ENCODE measurements at regions not wholly inside any gene's neighbourhood (a gene's known extent, or its start where the extent isn't known, plus 50 kb on each side); places are given as distances from the start of the nearest gene placed in this dataset.

DNA sequence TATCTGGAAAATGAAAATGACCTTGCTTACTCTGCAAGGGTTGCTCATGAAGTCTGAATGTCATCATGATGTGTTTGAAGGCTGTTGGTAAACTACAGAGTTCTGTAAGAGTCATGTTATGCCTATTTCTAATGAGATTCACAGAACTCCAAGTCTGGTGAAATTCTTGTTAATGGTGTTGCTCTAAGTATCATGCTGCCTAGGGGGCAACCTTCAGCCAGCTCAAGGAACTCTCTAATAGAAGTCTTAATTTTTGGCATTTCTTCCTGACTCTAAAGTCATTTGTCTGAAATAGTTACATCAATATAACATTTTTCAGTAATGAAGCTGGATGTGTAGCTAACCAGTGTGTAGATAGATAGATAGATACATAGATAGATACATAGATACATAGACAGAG is 302.8 kb downstream of the FAT3 start:
- Histone ChIP-seq H3K4me3 (ENCODE audit: low read length) (no peak overlapping the region), H4K20me1 (ENCODE audit: low read length) (no peaks in the 10 kb centered on the region), H3K9me3 (ENCODE audit: low read length) (no peaks in the 10 kb centered on the region), H3K79me2 (ENCODE audit: low read length) (no peaks in the 10 kb centered on the region), H3K9ac (ENCODE audit: low read length) (no peak overlapping the region), H2AFZ (ENCODE audit: low read length) (no peak overlapping the region), H3K4me1 (ENCODE audit: insufficient read depth, low read length) (no peaks in the 10 kb centered on the region), H3K27me3 (ENCODE audit: low read length) (no peaks in the 10 kb centered on the region), H3K9me2 (replicated peaks; ENCODE audit: low read length) (no peaks in the 10 kb centered on the region), H3K27ac (ENCODE audit: low read length) (no peak overlapping the region), H3K4me2 (ENCODE audit: low read length) (no peak overlapping the region), H3F3A (ENCODE audit: low read length, unreplicated experiment) (no peaks in the 10 kb centered on the region), H3K36me3 (ENCODE audit: low read depth, low read length) (no peaks in the 10 kb centered on the region)
- no peak for DNase-seq
- ChIA-PET CTCF (no interaction called here), POLR2A (ENCODE audit: unreplicated experiment) (no interaction called here)
- TF ChIP-seq EZH2 (IDR thresholded peaks at IDR 0.05; ENCODE audit: low read length, unreplicated experiment) (no peak), EZH2phosphoT487 (IDR thresholded peaks at IDR 0.05; ENCODE audit: borderline replicate concordance, low read length) (no peak)
- TF ChIP-seq, protein P1, sequence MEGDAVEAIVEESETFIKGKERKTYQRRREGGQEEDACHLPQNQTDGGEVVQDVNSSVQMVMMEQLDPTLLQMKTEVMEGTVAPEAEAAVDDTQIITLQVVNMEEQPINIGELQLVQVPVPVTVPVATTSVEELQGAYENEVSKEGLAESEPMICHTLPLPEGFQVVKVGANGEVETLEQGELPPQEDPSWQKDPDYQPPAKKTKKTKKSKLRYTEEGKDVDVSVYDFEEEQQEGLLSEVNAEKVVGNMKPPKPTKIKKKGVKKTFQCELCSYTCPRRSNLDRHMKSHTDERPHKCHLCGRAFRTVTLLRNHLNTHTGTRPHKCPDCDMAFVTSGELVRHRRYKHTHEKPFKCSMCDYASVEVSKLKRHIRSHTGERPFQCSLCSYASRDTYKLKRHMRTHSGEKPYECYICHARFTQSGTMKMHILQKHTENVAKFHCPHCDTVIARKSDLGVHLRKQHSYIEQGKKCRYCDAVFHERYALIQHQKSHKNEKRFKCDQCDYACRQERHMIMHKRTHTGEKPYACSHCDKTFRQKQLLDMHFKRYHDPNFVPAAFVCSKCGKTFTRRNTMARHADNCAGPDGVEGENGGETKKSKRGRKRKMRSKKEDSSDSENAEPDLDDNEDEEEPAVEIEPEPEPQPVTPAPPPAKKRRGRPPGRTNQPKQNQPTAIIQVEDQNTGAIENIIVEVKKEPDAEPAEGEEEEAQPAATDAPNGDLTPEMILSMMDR (conservative IDR thresholded peaks at IDR 0.05; ENCODE audit: low read depth, low read length), result peak; percentile 16; the same call in 1 of the 2 replicates
- no peak for ATAC-seq
- intact Hi-C loops (cut with micrococcal nuclease), result no loop called here
- no TSS peak for BruUV-seq (replicated peaks)

DNA sequence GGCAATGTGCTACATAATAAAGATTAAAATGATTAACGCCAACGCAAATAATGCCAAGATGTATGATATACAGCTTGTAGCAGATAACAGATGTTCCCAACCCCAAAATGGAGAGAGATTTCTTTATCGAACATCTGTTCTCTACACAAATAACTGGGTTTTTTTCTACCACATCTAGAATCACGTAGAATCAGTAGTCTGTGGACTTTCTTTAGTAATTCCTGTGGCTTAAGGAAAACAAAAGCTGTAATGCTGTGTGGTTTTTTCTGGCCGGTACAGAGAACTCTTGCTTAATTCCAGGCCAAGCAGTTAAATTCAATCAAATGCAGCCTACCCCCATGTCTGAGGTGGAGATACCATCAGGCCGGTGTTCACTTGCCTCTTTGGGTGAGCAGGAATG is 303.4 kb downstream of the FAT3 start:
- intact Hi-C loops (cut with micrococcal nuclease), result no loop called here
- no peak overlapping the region for H3K4me3 ChIP-seq (ENCODE audit: low read length)
- H3K4me1 ChIP-seq (ENCODE audit: insufficient read depth, low read length), result no peaks in the 10 kb centered on the region
- ChIA-PET CTCF (no interaction called here), POLR2A (ENCODE audit: unreplicated experiment) (no interaction called here)
- H3K79me2 ChIP-seq (ENCODE audit: low read length), result no peaks in the 10 kb centered on the region
- 0 out of 2 replicates have a peak overlapping the region, but pooled peaks have one; percentile 28 for H3K4me2 ChIP-seq (ENCODE audit: low read length)
- no peak overlapping the region for H3K9ac ChIP-seq (ENCODE audit: low read length)
- DNase-seq (peak; percentile 9), ATAC-seq (no peak)
- no peaks in the 10 kb centered on the region for H3K9me3 ChIP-seq (ENCODE audit: low read length)
- no peaks in the 10 kb centered on the region for H3K9me2 ChIP-seq (replicated peaks; ENCODE audit: low read length)
- H3K27ac ChIP-seq (ENCODE audit: low read length), result no peak overlapping the region
- no peaks in the 10 kb centered on the region for H3K36me3 ChIP-seq (ENCODE audit: low read depth, low read length)
- no peak overlapping the region for H2AFZ ChIP-seq (ENCODE audit: low read length)
- H3K27me3 ChIP-seq (ENCODE audit: low read length), result no peaks in the 10 kb centered on the region
- H4K20me1 ChIP-seq (ENCODE audit: low read length), result no peaks in the 10 kb centered on the region
- BruUV-seq (replicated peaks), result no TSS peak
- TF ChIP-seq EZH2 (IDR thresholded peaks at IDR 0.05; ENCODE audit: low read length, unreplicated experiment) (no peak), EZH2phosphoT487 (IDR thresholded peaks at IDR 0.05; ENCODE audit: borderline replicate concordance, low read length) (no peak)
- TF ChIP-seq, protein P1 (conservative IDR thresholded peaks at IDR 0.05; ENCODE audit: low read depth, low read length), result no peak
- no peaks in the 10 kb centered on the region for H3F3A ChIP-seq (ENCODE audit: low read length, unreplicated experiment)

DNA sequence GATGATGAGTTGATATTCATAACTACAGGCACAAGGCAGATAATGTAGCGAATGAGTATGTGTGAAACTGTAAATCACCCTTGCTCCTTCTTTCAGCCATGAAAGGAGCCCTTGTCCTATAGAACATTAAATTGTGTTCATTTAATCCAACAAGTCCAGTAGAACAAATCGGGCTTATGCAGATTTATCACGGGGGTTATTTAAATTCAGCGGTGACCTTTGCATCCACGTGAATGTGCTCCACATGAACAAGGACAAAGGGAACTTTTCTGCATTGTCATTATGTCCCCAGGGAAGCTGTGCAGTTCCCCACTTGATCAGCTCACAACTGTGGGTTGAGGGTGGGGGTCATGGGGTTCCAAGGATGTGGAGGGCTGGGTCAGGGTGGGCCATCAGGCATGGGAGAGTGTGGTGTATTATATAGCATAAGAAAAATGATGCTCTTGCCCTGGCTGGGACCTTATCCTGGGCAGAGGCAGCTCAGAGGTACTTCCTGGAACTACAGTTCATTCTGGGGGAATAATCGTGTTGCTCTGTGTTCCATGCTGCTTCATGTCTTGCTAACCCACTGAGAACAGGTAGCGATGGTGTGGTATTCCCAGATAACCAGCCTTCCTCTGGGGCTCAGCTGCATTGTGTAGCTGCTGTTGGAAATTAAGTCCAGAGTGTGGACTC is 306.6 kb downstream of the FAT3 start:
- POLR2A ChIA-PET (ENCODE audit: unreplicated experiment), result no interaction called here
- intact Hi-C loops (cut with micrococcal nuclease), result no loop called here
- TF ChIP-seq EZH2 (IDR thresholded peaks at IDR 0.05; ENCODE audit: low read length, unreplicated experiment), result no peak
- TF ChIP-seq, protein P1 (conservative IDR thresholded peaks at IDR 0.05; ENCODE audit: low read depth, low read length), result no peak
- no peak for TF ChIP-seq EZH2phosphoT487 (IDR thresholded peaks at IDR 0.05; ENCODE audit: borderline replicate concordance, low read length)
- no peaks in the 10 kb centered on the region for H3F3A ChIP-seq (ENCODE audit: low read length, unreplicated experiment)
- no peaks in the 10 kb centered on the region for H3K4me1 ChIP-seq (ENCODE audit: insufficient read depth, low read length)
- H3K9ac ChIP-seq (ENCODE audit: low read length), result no peak overlapping the region
- H3K9me3 ChIP-seq (ENCODE audit: low read length), result no peaks in the 10 kb centered on the region
- no peaks in the 10 kb centered on the region for H3K79me2 ChIP-seq (ENCODE audit: low read length)
- no peaks in the 10 kb centered on the region for H3K27me3 ChIP-seq (ENCODE audit: low read length)
- no peak overlapping the region for H3K4me2 ChIP-seq (ENCODE audit: low read length)
- H2AFZ ChIP-seq (ENCODE audit: low read length), result no peak overlapping the region
- no peaks in the 10 kb centered on the region for H3K9me2 ChIP-seq (replicated peaks; ENCODE audit: low read length)
- H3K4me3 ChIP-seq (ENCODE audit: low read length), result no peak overlapping the region
- BruUV-seq (replicated peaks), result no TSS peak
- CTCF ChIA-PET, result no interaction called here
- no peak for ATAC-seq
- H3K27ac ChIP-seq (ENCODE audit: low read length), result no peak overlapping the region
- no peak for DNase-seq
- H3K36me3 ChIP-seq (ENCODE audit: low read depth, low read length), result no peaks in the 10 kb centered on the region
- no peaks in the 10 kb centered on the region for H4K20me1 ChIP-seq (ENCODE audit: low read length)
